ENCODE measurements at regions not wholly inside any gene's neighbourhood (a gene's known extent, or its start where the extent isn't known, plus 50 kb on each side); places are given as distances from the start of the nearest gene placed in this dataset.

DNA sequence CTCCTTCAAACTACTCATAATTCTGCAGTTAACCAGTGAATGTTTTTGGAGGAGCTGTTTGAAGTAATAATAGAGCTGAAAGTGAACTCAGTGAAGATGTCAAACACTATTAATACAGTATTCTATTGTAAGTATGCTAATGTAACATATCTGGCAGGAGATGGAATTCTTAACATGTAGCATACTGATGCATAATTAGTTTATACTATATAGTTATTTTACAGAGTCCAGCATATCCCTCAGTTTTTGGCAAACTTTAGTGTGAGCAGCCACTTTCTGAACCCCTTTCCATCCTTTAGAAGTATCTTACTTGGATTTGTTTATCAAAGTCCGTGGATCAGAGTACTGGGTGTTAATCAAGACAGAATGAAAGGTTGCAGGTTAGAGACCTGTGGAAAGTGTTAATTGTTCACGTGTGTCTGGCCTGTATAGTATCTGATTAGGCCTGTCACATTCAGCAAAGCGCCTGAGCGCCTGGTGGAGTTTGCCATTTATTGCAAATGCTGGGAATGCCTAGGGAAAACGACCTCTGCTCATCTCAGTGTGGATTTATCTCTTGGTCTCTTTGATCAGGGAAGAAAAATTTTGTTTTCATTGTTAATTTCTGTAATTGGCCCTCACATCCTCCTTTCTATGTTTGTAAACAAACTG, 251.7 kb upstream of the MAD2L1 start:
- no peak for DNase-seq (ENCODE audit: low spot score in 2 of 2)
- peaks cover 0 to 3% (median 0%) of the 10 kb centered on the region in 4 donors for H3K4me1 ChIP-seq
- TF ChIP-seq POLR2A (IDR thresholded peaks at IDR 0.05) (no peak), CTCF (IDR thresholded peaks at IDR 0.05) (no peak), EP300 (IDR thresholded peaks at IDR 0.05) (no peak)
- WGBS, 2 donors: 55 to 59% methylated on average over 5 of the region's 5 CpGs
- H3K36me3 ChIP-seq: no peaks in the 10 kb centered on the region
- H3K27me3 ChIP-seq: no peaks in the 10 kb centered on the region
- no peak overlapping the region for H3K4me3 ChIP-seq
- no peak overlapping the region for H3K27ac ChIP-seq
- H3K9me3 ChIP-seq: no peaks in the 10 kb centered on the region

- H3K9me3 ChIP-seq: no peaks in the 10 kb centered on the region
- H3K4me1 ChIP-seq: peaks cover 0 to 3% (median 0%) of the 10 kb centered on the region in 4 donors
- H3K27me3 ChIP-seq: no peaks in the 10 kb centered on the region
- no peak overlapping the region for H3K4me3 ChIP-seq
- H3K36me3 ChIP-seq: no peaks in the 10 kb centered on the region
- WGBS, 2 donors: 74 to 75% methylated on average over 2 of the region's 2 CpGs
- peak in 1 of 2 donors; percentile 8 for DNase-seq (ENCODE audit: low spot score in 2 of 2)
- TF ChIP-seq CTCF (IDR thresholded peaks at IDR 0.05) (no peak), POLR2A (IDR thresholded peaks at IDR 0.05) (no peak), EP300 (IDR thresholded peaks at IDR 0.05) (no peak)
- no peak overlapping the region for H3K27ac ChIP-seq
These were observed 251.1 kb upstream of the MAD2L1 start for GRCh38 chr4:120317713-120318112.

GRCh38 chr4:120316416-120316815, 249.8 kb upstream of the MAD2L1 start:
- no peak for DNase-seq (ENCODE audit: low spot score in 2 of 2)
- no peaks in the 10 kb centered on the region for H3K36me3 ChIP-seq
- no peaks in the 10 kb centered on the region for H3K27me3 ChIP-seq
- TF ChIP-seq POLR2A (IDR thresholded peaks at IDR 0.05): no peak
- peaks cover 0 to 3% (median 0%) of the 10 kb centered on the region in 4 donors for H3K4me1 ChIP-seq
- WGBS, 2 donors: 44 to 64% methylated on average over 1 of the region's 1 CpG
- H3K4me3 ChIP-seq: no peak overlapping the region
- no peak overlapping the region for H3K27ac ChIP-seq
- no peaks in the 10 kb centered on the region for H3K9me3 ChIP-seq

DNA sequence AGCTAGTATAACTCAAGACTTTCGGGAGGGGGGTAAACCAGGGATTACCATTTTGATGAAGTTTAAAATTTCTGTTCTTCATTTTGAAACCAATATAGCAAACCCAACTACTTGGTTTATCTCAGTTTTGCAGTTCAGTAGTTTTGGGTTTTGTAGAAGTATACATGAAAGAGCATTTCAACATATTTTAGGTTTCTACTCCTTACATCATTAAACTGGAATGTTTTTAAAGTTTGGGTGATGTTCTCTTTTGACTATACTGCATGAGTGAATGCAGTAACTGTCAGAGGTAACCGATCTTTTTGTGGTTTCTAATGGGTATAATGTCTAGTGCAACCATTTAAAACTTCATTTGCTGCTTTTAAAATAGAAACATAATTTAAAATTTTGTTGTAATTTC, 248.3 kb upstream of the MAD2L1 start:
- Histone ChIP-seq H3K4me3 (no peak overlapping the region), H3K27me3 (no peaks in the 10 kb centered on the region), H3K4me1 (peaks cover 0 to 3% (median 0%) of the 10 kb centered on the region in 4 donors), H3K36me3 (no peaks in the 10 kb centered on the region), H3K9me3 (no peaks in the 10 kb centered on the region), H3K27ac (no peak overlapping the region)
- no peak for DNase-seq (ENCODE audit: low spot score in 2 of 2)
- TF ChIP-seq POLR2A (IDR thresholded peaks at IDR 0.05) (no peak), CTCF (IDR thresholded peaks at IDR 0.05) (no peak), EP300 (IDR thresholded peaks at IDR 0.05) (no peak)
- 88 to 93% methylated on average over 2 of the region's 2 CpGs for WGBS, 2 donors

- no peak for DNase-seq (ENCODE audit: low spot score in 2 of 2)
- Histone ChIP-seq H3K36me3 (no peaks in the 10 kb centered on the region), H3K27ac (no peak overlapping the region), H3K4me1 (no peaks in the 10 kb centered on the region), H3K27me3 (no peaks in the 10 kb centered on the region), H3K9me3 (no peaks in the 10 kb centered on the region), H3K4me3 (no peak overlapping the region)
- TF ChIP-seq POLR2A (IDR thresholded peaks at IDR 0.05) (no peak), CTCF (IDR thresholded peaks at IDR 0.05) (no peak), EP300 (IDR thresholded peaks at IDR 0.05) (no peak)
- 39 to 51% methylated on average over 2 of the region's 2 CpGs for WGBS, 2 donors
These were observed 238.2 kb upstream of the MAD2L1 start for GRCh38 chr4:120304801-120305200.
